HepG2 (cell line): ENCODE measurements at regions not wholly inside any gene's neighbourhood (a gene's known extent, or its start where the extent isn't known, plus 50 kb on each side); places are given as distances from the start of the nearest gene placed in this dataset.
A peak's percentile ranks its signal among the peaks of the same experiment; 100 is the strongest.

Source experiments
- ATAC-seq: fragments of 200-7000 bp; cut with Tn5 transposase; 3 replicates; pipeline ENCODE4 v1.9.1; 2020; ENCODE audit warnings: mild to moderate bottlenecking, moderate library complexity
- BruUV-seq: library from RNA; stranded (reverse); fragments of 400-500 nt; replicated peaks from 2 replicates; lab custom pipeline; 2021; lab: Mats Ljungman, UMichigan
- CTCF ChIA-PET: fragments of 300-600 bp; formaldehyde crosslinking; extraction: SDS; loops from one replicate; lab custom pipeline; 2021; ENCODE audit warnings: low total read pairs, inconsistent platforms, low intra/inter-chr PET ratio; lab: Yijun Ruan, JAX
- POLR2A ChIA-PET: fragments of 350-600 bp; sonication (Branson Sonifier 250); formaldehyde crosslinking; loops from one replicate; lab custom pipeline; 2020; ENCODE audit warnings: antibody characterized with exemption, inconsistent platforms; lab: Yijun Ruan, JAX
- DNase-seq: peaks from one replicate; pipeline ENCODE4 v3.0.0-alpha.2; 2015; ENCODE audit warnings: low spot score
- FAIRE-seq: peaks from 3 replicates; lab custom pipeline; 2011; peaks lifted over from hg19 to GRCh38; lab: Jason Lieb, UNC
- H2AFZ ChIP-seq: one replicate; pipeline ENCODE4 v1.6.1; 2011; ENCODE audit warnings: low read length, inconsistent platforms
- H3K27ac ChIP-seq: fragments of 300-600 bp; 3 replicates; pipeline ENCODE4 v1.8.0; 2011; ENCODE audit warnings: mixed run types, mild to moderate bottlenecking, mixed read lengths, low read length, inconsistent platforms; ENCODE audit not compliant: insufficient read depth; ENCODE audit errors: extremely low read length
- H3K27me3 ChIP-seq, 2 experiments: fragments of 200-600 bp in 1 of 2; 2 replicates in 1 of 2; 3 replicates in 1 of 2; pipeline versions ENCODE4 v1.6.0 to v1.8.0; 2011; ENCODE audit warnings: low read length in 2 of 2, mild to moderate bottlenecking in 2 of 2, moderate library complexity in 2 of 2, inconsistent platforms in 1 of 2; ENCODE audit not compliant: insufficient read depth in 2 of 2, control insufficient read depth in 1 of 2
- H3K36me3 ChIP-seq, 2 experiments: fragments of 200-600 bp in 1 of 2; replicated peaks in 1 of 2; 2 replicates in 1 of 2; 3 replicates in 1 of 2; pipeline versions ENCODE4 v1.5.1 to v1.8.0; 2011; ENCODE audit warnings: low read length in 2 of 2, inconsistent platforms in 1 of 2; ENCODE audit not compliant: insufficient read depth in 2 of 2, control insufficient read depth in 1 of 2
- H3K4me1 ChIP-seq: 2 replicates; pipeline ENCODE4 v1.5.1; 2012; ENCODE audit warnings: low read length, inconsistent platforms; ENCODE audit not compliant: insufficient read depth
- H3K4me2 ChIP-seq: 2 replicates; pipeline ENCODE4 v1.6.0; 2011; ENCODE audit warnings: low read depth, low read length, inconsistent platforms
- H3K4me3 ChIP-seq, 3 experiments: fragments of 200-600 bp in 1 of 3; sonication (generic), shearing (Covaris generic) in 1 of 3; replicated peaks in 1 of 3; 2 replicates each; pipeline ENCODE4 v1.5.1; 2011 to 2016; ENCODE audit warnings: low read length in 3 of 3, inconsistent platforms in 2 of 3, low read depth in 2 of 3, mild to moderate bottlenecking in 2 of 3, control low read depth in 1 of 3, mixed read lengths in 1 of 3; ENCODE audit not compliant: insufficient read depth in 1 of 3
- H3K79me2 ChIP-seq: one replicate; pipeline ENCODE4 v1.6.1; 2011; ENCODE audit warnings: low read length, inconsistent platforms; ENCODE audit not compliant: insufficient read depth
- H3K9ac ChIP-seq: 2 replicates; pipeline ENCODE4 v1.6.0; 2011; ENCODE audit warnings: mild to moderate bottlenecking, low read depth, low read length, inconsistent platforms; ENCODE audit not compliant: insufficient read depth
- H3K9me3 ChIP-seq: 2 replicates; pipeline ENCODE4 v1.5.1; 2012; ENCODE audit warnings: mild to moderate bottlenecking, low read length
- H4K20me1 ChIP-seq: 2 replicates; pipeline ENCODE4 v1.6.0; 2011; ENCODE audit warnings: inconsistent platforms, mild to moderate bottlenecking, low read length, moderate library complexity; ENCODE audit not compliant: insufficient read depth
- ATF4 ChIP-seq, 2 experiments: fragments of 450-650 bp in 1 of 2; sonication (generic) in 1 of 2; formaldehyde crosslinking; IDR thresholded peaks; 2 replicates each; pipeline versions ENCODE4 v1.5.0 to v1.8.0; 2020 to 2022; ENCODE audit warnings: mild to moderate bottlenecking in 1 of 2, missing genetic modification reagents in 1 of 2
- CEBPB ChIP-seq: IDR thresholded peaks from 2 replicates; pipeline ENCODE4 v1.6.1; 2011; ENCODE audit warnings: low read depth, low read length, improper control_type of control experiment, borderline replicate concordance
- CEBPG ChIP-seq: IDR thresholded peaks from 2 replicates; pipeline ENCODE4 v1.6.1; 2016
- DPF2 ChIP-seq: sonication (generic); formaldehyde crosslinking; IDR thresholded peaks from 2 replicates; pipeline ENCODE4 v1.4.0; 2020; ENCODE audit warnings: mild to moderate bottlenecking, low read depth, missing genetic modification reagents, borderline replicate concordance
- FOXK1 ChIP-seq: sonication (generic); formaldehyde crosslinking; IDR thresholded peaks from 2 replicates; pipeline ENCODE4 v1.4.0; 2020; ENCODE audit warnings: low read depth, missing genetic modification reagents, borderline replicate concordance
- ISL2 ChIP-seq: sonication (generic); formaldehyde crosslinking; IDR thresholded peaks from 2 replicates; pipeline ENCODE4 v1.5.0; 2020; ENCODE audit warnings: missing genetic modification reagents
- KLF12 ChIP-seq: sonication (generic); formaldehyde crosslinking; IDR thresholded peaks from 2 replicates; pipeline ENCODE4 v1.4.0; 2020; ENCODE audit warnings: missing genetic modification reagents, borderline replicate concordance
- WGBS: methylation state at CpG from one replicate; pipeline ENCODE4 v1.1.6; 2017; ENCODE audit warnings: low lambda C conversion rate; 5-methylcytosine and 5-hydroxymethylcytosine counted together
- in situ Hi-C: cut with HindIII; loops from 2 replicates; pipeline ENCODE4 v1.10.0; 2017; ENCODE audit warnings: low pct_unique_long_range_greater_than_20kb; ENCODE audit not compliant: extremely low pct_ligation_motif_present
- intact Hi-C: fragments of 100-400 bp; cut with micrococcal nuclease; formaldehyde crosslinking; loops from one replicate; pipeline ENCODE4 v1.10.0; 2022; ENCODE audit not compliant: unreplicated experiment

- no peak overlapping the region for H2AFZ ChIP-seq
- FAIRE-seq = no peak
- H3K27ac ChIP-seq = no peak overlapping the region
- H4K20me1 ChIP-seq = no peaks in the 10 kb centered on the region
- POLR2A ChIA-PET = no interaction called here
- BruUV-seq = no TSS peak
- WGBS = 38% methylated on average over 4 of the region's 4 CpGs
- no peak overlapping the region for H3K9ac ChIP-seq
- H3K79me2 ChIP-seq = no peaks in the 10 kb centered on the region
- H3K4me2 ChIP-seq = no peak overlapping the region
- H3K4me1 ChIP-seq = no peaks in the 10 kb centered on the region
- intact Hi-C loops = no loop called here
- TF ChIP-seq KLF12 (CRISPR knock-in tag) (no peak), FOXK1 (CRISPR knock-in tag) (no peak), DPF2 (CRISPR knock-in tag) (no peak)
- H3K36me3 ChIP-seq = no peaks in the 10 kb centered on the region
- H3K27me3 ChIP-seq = no peaks in the 10 kb centered on the region
- H3K4me3 ChIP-seq = no peak overlapping the region
- CTCF ChIA-PET = no interaction called here
- ATAC-seq = no peak
- H3K9me3 ChIP-seq = no peaks in the 10 kb centered on the region
- no peak for DNase-seq
- in situ Hi-C loops = no loop called here
Observed at GRCh38 chr3:189389346-189389745, 217.6 kb downstream of the TPRG1 start.

- no peaks in the 10 kb centered on the region for H3K4me1 ChIP-seq
- H3K4me2 ChIP-seq = no peak overlapping the region
- no peak for FAIRE-seq
- TF ChIP-seq CEBPG (CRISPR knock-in tag) = peak; percentile 78
- TF ChIP-seq ATF4 (CRISPR knock-in tag; IDR thresholded peaks at IDR 0.05) = peak in 1 of 2 experiments; percentile 79; a peak in 2 of 4 replicates
- peak; percentile 93 for TF ChIP-seq CEBPB
- no peak for TF ChIP-seq ISL2 (CRISPR knock-in tag)
- intact Hi-C loops = no loop called here
- no peak for ATAC-seq
- no peaks in the 10 kb centered on the region for H3K36me3 ChIP-seq
- WGBS = 36% methylated on average over 5 of the region's 5 CpGs
- in situ Hi-C loops = no loop called here
- no TSS peak for BruUV-seq
- no peaks in the 10 kb centered on the region for H4K20me1 ChIP-seq
- POLR2A ChIA-PET = no interaction called here
- no peak overlapping the region for H3K4me3 ChIP-seq
- no peak overlapping the region for H2AFZ ChIP-seq
- CTCF ChIA-PET = no interaction called here
- DNase-seq = no peak
- no peak overlapping the region for H3K9ac ChIP-seq
- H3K27ac ChIP-seq = no peak overlapping the region
- no peaks in the 10 kb centered on the region for H3K27me3 ChIP-seq
- no peaks in the 10 kb centered on the region for H3K9me3 ChIP-seq
- no peaks in the 10 kb centered on the region for H3K79me2 ChIP-seq
Observed at GRCh38 chr3:189393598-189393997, 221.8 kb downstream of the TPRG1 start.
